WTC11 (cell line): ENCODE measurements at regions not wholly inside any gene's neighbourhood (a gene's known extent, or its start where the extent isn't known, plus 50 kb on each side); places are given as distances from the start of the nearest gene placed in this dataset.

Experiments
- ATAC-seq: fragments of 200-7000 bp; cut with Tn5 transposase; 2 replicates; pipeline ENCODE4 v1.10.0; 2021; ENCODE audit warnings: mild to moderate bottlenecking, moderate library complexity
- CTCF ChIA-PET: fragments of 300-600 bp; sonication (Branson Sonifier 250); formaldehyde crosslinking; loops from one replicate; lab custom pipeline; 2021; ENCODE audit warnings: antibody characterized with exemption; lab: Charles Lee
- POLR2A ChIA-PET: fragments of 350-600 bp; sonication (Branson Sonifier 250); formaldehyde crosslinking; loops from one replicate; lab custom pipeline; 2021; ENCODE audit warnings: antibody characterized with exemption; lab: Charles Lee
- DNase-seq: peaks from one replicate; pipeline ENCODE4 v3.0.0; 2021; ENCODE audit warnings: low spot score
- H3K27ac Mint-ChIP-seq: 2 replicates; pipeline ENCODE4 v1.8.0; 2021; ENCODE audit warnings: mixed read lengths
- H3K27me3 Mint-ChIP-seq: 2 replicates; pipeline ENCODE4 v1.8.0; 2021; ENCODE audit warnings: low read depth, mild to moderate bottlenecking, moderate library complexity, mixed read lengths
- H3K36me3 Mint-ChIP-seq: 2 replicates; pipeline ENCODE4 v1.8.0; 2021; ENCODE audit warnings: mixed read lengths
- H3K4me1 Mint-ChIP-seq: 2 replicates; pipeline ENCODE4 v1.8.0; 2022; ENCODE audit warnings: mixed read lengths
- H3K4me3 Mint-ChIP-seq: 2 replicates; pipeline ENCODE4 v1.8.0; 2021; ENCODE audit warnings: mild to moderate bottlenecking, moderate library complexity, mixed read lengths
- H3K9me3 Mint-ChIP-seq: 2 replicates; pipeline ENCODE4 v1.8.0; 2021; ENCODE audit warnings: mixed read lengths
- ESRRA ChIP-seq: sonication (generic); formaldehyde crosslinking; IDR thresholded peaks from 2 replicates; pipeline ENCODE4 v1.8.1; 2022; ENCODE audit warnings: mild to moderate bottlenecking, missing genetic modification reagents, borderline replicate concordance
- FOXP1 ChIP-seq: sonication (generic); formaldehyde crosslinking; IDR thresholded peaks from 2 replicates; pipeline ENCODE4 v1.8.0; 2022; ENCODE audit warnings: missing genetic modification reagents, mild to moderate bottlenecking, moderate library complexity, borderline replicate concordance
- GABPB1 ChIP-seq: sonication (generic); formaldehyde crosslinking; IDR thresholded peaks from 2 replicates; pipeline ENCODE4 v1.8.1; 2023; ENCODE audit warnings: mild to moderate bottlenecking, missing genetic modification reagents
- GRHL2 ChIP-seq: fragments of 250-450 bp; sonication (Bioruptor Pico); IDR thresholded peaks from 2 replicates; pipeline ENCODE4 v1.8.0; 2022; ENCODE audit warnings: mild to moderate bottlenecking, moderate library complexity; ENCODE audit not compliant: insufficient replicate concordance, severe bottlenecking
- GTF2I ChIP-seq: fragments of 250-450 bp; sonication (Bioruptor Pico); conservative IDR thresholded peaks from 2 replicates; pipeline ENCODE4 v1.4.0; 2021; ENCODE audit warnings: mild to moderate bottlenecking
- HMGA2 ChIP-seq: fragments of 250-450 bp; sonication (Bioruptor Pico); IDR thresholded peaks from 2 replicates; pipeline ENCODE4 v1.4.0; 2021; ENCODE audit warnings: mild to moderate bottlenecking, moderate library complexity
- JAZF1 ChIP-seq: fragments of 250-450 bp; sonication (Bioruptor Pico); IDR thresholded peaks from 2 replicates; pipeline ENCODE4 v1.9.0; 2021; ENCODE audit warnings: moderate library complexity, mild to moderate bottlenecking, inconsistent platforms
- JUN ChIP-seq: sonication (generic); formaldehyde crosslinking; IDR thresholded peaks from 2 replicates; pipeline ENCODE4 v1.8.0; 2023; ENCODE audit warnings: mild to moderate bottlenecking, missing genetic modification reagents
- MYBL2 ChIP-seq: sonication (generic); formaldehyde crosslinking; IDR thresholded peaks from 2 replicates; pipeline ENCODE4 v1.8.1; 2023; ENCODE audit warnings: mild to moderate bottlenecking, moderate library complexity, missing genetic modification reagents
- NFYB ChIP-seq: sonication (generic); formaldehyde crosslinking; conservative IDR thresholded peaks from 2 replicates; pipeline ENCODE4 v1.8.0; 2022; ENCODE audit warnings: low read depth, missing genetic modification reagents
- NR1H2 ChIP-seq: sonication (generic); formaldehyde crosslinking; IDR thresholded peaks from 2 replicates; pipeline ENCODE4 v1.9.0; 2021; ENCODE audit warnings: mild to moderate bottlenecking, moderate library complexity, missing genetic modification reagents
- OVOL2 ChIP-seq: fragments of 250-450 bp; sonication (Bioruptor Pico); IDR thresholded peaks from 2 replicates; pipeline ENCODE4 v1.9.0; 2021; ENCODE audit warnings: mild to moderate bottlenecking, borderline replicate concordance
- SMAD4 ChIP-seq: sonication (generic); formaldehyde crosslinking; IDR thresholded peaks from 2 replicates; pipeline ENCODE4 v1.8.0; 2022; ENCODE audit warnings: mild to moderate bottlenecking, missing genetic modification reagents
- SOX15 ChIP-seq: fragments of 250-450 bp; sonication (Bioruptor Pico); IDR thresholded peaks from 2 replicates; pipeline ENCODE4 v1.9.0; 2021; ENCODE audit warnings: mild to moderate bottlenecking
- TEAD1 ChIP-seq: sonication (generic); formaldehyde crosslinking; IDR thresholded peaks from 2 replicates; pipeline ENCODE4 v1.8.0; 2022; ENCODE audit warnings: mild to moderate bottlenecking, missing genetic modification reagents
- ZBTB21 ChIP-seq: sonication (generic); formaldehyde crosslinking; IDR thresholded peaks from 2 replicates; pipeline ENCODE4 v1.8.1; 2023; ENCODE audit warnings: mild to moderate bottlenecking, missing genetic modification reagents, borderline replicate concordance
- ZNF121 ChIP-seq: sonication (generic); formaldehyde crosslinking; IDR thresholded peaks from 2 replicates; pipeline ENCODE4 v1.8.0; 2023; ENCODE audit warnings: missing genetic modification reagents
- ZNF416 ChIP-seq: fragments of 250-450 bp; sonication (Bioruptor Pico); IDR thresholded peaks from 2 replicates; pipeline ENCODE4 v1.9.0; 2021; ENCODE audit warnings: mild to moderate bottlenecking, inconsistent platforms
- TF ChIP-seq, protein P1 (sequence below): sonication (generic); formaldehyde crosslinking; IDR thresholded peaks from 2 replicates; pipeline ENCODE4 v1.8.0; 2023; ENCODE audit warnings: missing genetic modification reagents, mild to moderate bottlenecking, borderline replicate concordance
- TF ChIP-seq, protein P2 (sequence below): sonication (generic); formaldehyde crosslinking; IDR thresholded peaks from 2 replicates; pipeline ENCODE4 v1.8.1; 2023; ENCODE audit warnings: mild to moderate bottlenecking, moderate library complexity, missing genetic modification reagents
- TF ChIP-seq, protein P3 (sequence below): fragments of 200-600 bp; IDR thresholded peaks from 2 replicates; pipeline ENCODE4 v1.8.0; 2022; ENCODE audit warnings: antibody characterized with exemption
- TF ChIP-seq, protein P4 (sequence below): sonication (generic); formaldehyde crosslinking; IDR thresholded peaks from 2 replicates; pipeline ENCODE4 v1.8.0; 2022; ENCODE audit warnings: mild to moderate bottlenecking, missing genetic modification reagents
- TF ChIP-seq, protein P5 (sequence below): fragments of 250-450 bp; sonication (Bioruptor Pico); IDR thresholded peaks from 2 replicates; pipeline ENCODE4 v1.9.0; 2021; ENCODE audit warnings: moderate library complexity, mild to moderate bottlenecking, inconsistent platforms, borderline replicate concordance
- TF ChIP-seq, protein P6 (sequence below): sonication (generic); formaldehyde crosslinking; IDR thresholded peaks from 2 replicates; pipeline ENCODE4 v1.8.1; 2022; ENCODE audit warnings: low read depth, mild to moderate bottlenecking, moderate library complexity, missing genetic modification reagents, borderline replicate concordance

DNA sequence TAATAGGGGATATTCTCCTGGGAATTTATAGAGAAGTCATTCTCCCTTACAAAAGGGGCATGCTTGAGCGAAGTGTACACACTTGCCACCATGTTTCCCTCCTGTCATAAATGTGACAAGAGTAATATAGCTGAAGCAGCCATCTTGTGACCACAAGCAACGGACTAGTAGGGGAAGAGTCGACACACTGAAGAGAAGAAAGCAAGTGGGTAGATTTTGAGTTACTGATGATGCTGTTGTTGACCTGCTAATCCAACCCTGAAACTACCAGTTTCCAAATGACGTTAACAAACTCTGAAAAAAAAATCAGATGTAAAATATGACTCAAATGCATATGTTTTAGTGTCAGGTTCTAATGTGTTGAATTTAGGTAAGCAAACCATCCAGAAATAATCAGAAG, 350.4 kb downstream of the CDH10 start:
- CTCF ChIA-PET = no interaction called here
- POLR2A ChIA-PET = no interaction called here

DNA sequence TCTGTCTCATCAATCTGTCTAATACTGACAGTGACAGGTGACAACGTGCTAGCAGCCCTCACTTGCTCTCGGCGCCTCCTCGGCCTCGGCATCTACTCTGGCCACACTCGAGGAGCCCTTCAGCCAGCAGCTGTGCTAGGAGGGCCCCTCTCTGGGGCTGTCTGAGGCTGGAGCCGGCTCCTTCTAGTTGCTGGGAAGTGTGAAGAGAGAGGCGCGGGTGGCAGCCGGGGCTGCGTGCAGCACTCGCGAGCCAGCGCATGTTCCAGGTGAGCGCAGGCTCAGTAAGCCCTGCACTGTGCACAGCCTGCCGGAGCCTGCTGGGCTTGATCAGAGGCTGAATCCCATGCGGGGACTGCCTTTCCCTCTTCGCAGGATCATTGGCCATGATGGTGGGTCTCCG, 330.7 kb downstream of the CDH10 start:
- no peak overlapping the region for H3K27ac Mint-ChIP-seq
- H3K27me3 Mint-ChIP-seq = no peaks in the 10 kb centered on the region; the same call in none of the 2 replicates
- ATAC-seq (no peak), DNase-seq (no peak)
- no peak overlapping the region for H3K4me3 Mint-ChIP-seq
- CTCF ChIA-PET = no interaction called here
- H3K36me3 Mint-ChIP-seq = peaks cover 49% of the 10 kb centered on the region
- peaks cover 69% of the 10 kb centered on the region for H3K9me3 Mint-ChIP-seq
- TF ChIP-seq JUN (CRISPR knock-in tag) = no peak
- no peak for TF ChIP-seq ZBTB21 (CRISPR knock-in tag)
- TF ChIP-seq ZNF416 (CRISPR knock-in tag) = no peak
- no peak for TF ChIP-seq OVOL2
- no peak for TF ChIP-seq ESRRA (CRISPR knock-in tag)
- TF ChIP-seq, protein P1, sequence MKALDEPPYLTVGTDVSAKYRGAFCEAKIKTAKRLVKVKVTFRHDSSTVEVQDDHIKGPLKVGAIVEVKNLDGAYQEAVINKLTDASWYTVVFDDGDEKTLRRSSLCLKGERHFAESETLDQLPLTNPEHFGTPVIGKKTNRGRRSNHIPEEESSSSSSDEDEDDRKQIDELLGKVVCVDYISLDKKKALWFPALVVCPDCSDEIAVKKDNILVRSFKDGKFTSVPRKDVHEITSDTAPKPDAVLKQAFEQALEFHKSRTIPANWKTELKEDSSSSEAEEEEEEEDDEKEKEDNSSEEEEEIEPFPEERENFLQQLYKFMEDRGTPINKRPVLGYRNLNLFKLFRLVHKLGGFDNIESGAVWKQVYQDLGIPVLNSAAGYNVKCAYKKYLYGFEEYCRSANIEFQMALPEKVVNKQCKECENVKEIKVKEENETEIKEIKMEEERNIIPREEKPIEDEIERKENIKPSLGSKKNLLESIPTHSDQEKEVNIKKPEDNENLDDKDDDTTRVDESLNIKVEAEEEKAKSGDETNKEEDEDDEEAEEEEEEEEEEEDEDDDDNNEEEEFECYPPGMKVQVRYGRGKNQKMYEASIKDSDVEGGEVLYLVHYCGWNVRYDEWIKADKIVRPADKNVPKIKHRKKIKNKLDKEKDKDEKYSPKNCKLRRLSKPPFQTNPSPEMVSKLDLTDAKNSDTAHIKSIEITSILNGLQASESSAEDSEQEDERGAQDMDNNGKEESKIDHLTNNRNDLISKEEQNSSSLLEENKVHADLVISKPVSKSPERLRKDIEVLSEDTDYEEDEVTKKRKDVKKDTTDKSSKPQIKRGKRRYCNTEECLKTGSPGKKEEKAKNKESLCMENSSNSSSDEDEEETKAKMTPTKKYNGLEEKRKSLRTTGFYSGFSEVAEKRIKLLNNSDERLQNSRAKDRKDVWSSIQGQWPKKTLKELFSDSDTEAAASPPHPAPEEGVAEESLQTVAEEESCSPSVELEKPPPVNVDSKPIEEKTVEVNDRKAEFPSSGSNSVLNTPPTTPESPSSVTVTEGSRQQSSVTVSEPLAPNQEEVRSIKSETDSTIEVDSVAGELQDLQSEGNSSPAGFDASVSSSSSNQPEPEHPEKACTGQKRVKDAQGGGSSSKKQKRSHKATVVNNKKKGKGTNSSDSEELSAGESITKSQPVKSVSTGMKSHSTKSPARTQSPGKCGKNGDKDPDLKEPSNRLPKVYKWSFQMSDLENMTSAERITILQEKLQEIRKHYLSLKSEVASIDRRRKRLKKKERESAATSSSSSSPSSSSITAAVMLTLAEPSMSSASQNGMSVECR (CRISPR knock-in tag) = no peak
- no peak for TF ChIP-seq ZNF121 (CRISPR knock-in tag)
- TF ChIP-seq, protein P2, sequence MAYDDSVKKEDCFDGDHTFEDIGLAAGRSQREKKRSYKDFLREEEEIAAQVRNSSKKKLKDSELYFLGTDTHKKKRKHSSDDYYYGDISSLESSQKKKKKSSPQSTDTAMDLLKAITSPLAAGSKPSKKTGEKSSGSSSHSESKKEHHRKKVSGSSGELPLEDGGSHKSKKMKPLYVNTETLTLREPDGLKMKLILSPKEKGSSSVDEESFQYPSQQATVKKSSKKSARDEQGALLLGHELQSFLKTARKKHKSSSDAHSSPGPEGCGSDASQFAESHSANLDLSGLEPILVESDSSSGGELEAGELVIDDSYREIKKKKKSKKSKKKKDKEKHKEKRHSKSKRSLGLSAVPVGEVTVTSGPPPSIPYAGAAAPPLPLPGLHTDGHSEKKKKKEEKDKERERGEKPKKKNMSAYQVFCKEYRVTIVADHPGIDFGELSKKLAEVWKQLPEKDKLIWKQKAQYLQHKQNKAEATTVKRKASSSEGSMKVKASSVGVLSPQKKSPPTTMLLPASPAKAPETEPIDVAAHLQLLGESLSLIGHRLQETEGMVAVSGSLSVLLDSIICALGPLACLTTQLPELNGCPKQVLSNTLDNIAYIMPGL (CRISPR knock-in tag) = no peak
- TF ChIP-seq, protein P3, sequence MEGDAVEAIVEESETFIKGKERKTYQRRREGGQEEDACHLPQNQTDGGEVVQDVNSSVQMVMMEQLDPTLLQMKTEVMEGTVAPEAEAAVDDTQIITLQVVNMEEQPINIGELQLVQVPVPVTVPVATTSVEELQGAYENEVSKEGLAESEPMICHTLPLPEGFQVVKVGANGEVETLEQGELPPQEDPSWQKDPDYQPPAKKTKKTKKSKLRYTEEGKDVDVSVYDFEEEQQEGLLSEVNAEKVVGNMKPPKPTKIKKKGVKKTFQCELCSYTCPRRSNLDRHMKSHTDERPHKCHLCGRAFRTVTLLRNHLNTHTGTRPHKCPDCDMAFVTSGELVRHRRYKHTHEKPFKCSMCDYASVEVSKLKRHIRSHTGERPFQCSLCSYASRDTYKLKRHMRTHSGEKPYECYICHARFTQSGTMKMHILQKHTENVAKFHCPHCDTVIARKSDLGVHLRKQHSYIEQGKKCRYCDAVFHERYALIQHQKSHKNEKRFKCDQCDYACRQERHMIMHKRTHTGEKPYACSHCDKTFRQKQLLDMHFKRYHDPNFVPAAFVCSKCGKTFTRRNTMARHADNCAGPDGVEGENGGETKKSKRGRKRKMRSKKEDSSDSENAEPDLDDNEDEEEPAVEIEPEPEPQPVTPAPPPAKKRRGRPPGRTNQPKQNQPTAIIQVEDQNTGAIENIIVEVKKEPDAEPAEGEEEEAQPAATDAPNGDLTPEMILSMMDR = no peak
- no peak for TF ChIP-seq NFYB (CRISPR knock-in tag)
- TF ChIP-seq JAZF1 (CRISPR knock-in tag) = no peak
- no peak for TF ChIP-seq GABPB1 (CRISPR knock-in tag)
- TF ChIP-seq, protein P4, sequence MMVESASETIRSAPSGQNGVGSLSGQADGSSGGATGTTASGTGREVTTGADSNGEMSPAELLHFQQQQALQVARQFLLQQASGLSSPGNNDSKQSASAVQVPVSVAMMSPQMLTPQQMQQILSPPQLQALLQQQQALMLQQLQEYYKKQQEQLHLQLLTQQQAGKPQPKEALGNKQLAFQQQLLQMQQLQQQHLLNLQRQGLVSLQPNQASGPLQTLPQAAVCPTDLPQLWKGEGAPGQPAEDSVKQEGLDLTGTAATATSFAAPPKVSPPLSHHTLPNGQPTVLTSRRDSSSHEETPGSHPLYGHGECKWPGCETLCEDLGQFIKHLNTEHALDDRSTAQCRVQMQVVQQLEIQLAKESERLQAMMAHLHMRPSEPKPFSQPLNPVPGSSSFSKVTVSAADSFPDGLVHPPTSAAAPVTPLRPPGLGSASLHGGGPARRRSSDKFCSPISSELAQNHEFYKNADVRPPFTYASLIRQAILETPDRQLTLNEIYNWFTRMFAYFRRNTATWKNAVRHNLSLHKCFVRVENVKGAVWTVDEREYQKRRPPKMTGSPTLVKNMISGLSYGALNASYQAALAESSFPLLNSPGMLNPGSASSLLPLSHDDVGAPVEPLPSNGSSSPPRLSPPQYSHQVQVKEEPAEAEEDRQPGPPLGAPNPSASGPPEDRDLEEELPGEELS (CRISPR knock-in tag) = no peak
- no peak for TF ChIP-seq SMAD4 (CRISPR knock-in tag)
- TF ChIP-seq SOX15 = no peak
- TF ChIP-seq, protein P5, sequence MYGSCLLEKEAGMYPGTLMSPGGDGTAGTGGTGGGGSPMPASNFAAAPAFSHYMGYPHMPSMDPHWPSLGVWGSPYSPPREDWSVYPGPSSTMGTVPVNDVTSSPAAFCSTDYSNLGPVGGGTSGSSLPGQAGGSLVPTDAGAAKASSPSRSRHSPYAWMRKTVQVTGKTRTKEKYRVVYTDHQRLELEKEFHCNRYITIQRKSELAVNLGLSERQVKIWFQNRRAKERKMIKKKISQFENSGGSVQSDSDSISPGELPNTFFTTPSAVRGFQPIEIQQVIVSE (CRISPR knock-in tag) = no peak
- no peak for TF ChIP-seq TEAD1 (CRISPR knock-in tag)
- TF ChIP-seq MYBL2 (CRISPR knock-in tag) = no peak
- no peak for TF ChIP-seq HMGA2 (CRISPR knock-in tag)
- no peak for TF ChIP-seq NR1H2 (CRISPR knock-in tag)
- TF ChIP-seq, all 79 proteins: peak for 0
- POLR2A ChIA-PET = no interaction called here
- H3K4me1 Mint-ChIP-seq = no peaks in the 10 kb centered on the region

More for the DNA sequence above, 350.4 kb downstream of the CDH10 start:
- Mint-ChIP-seq H3K27ac (no peak overlapping the region), H3K9me3 (peaks cover 30% of the 10 kb centered on the region), H3K4me3 (no peak overlapping the region), H3K4me1 (no peaks in the 10 kb centered on the region), H3K27me3 (no peaks in the 10 kb centered on the region; the same call in 1 of the 2 replicates), H3K36me3 (peaks cover 9% of the 10 kb centered on the region)
- DNase-seq = no peak
- TF ChIP-seq GTF2I (CRISPR knock-in tag) = no peak
- no peak for TF ChIP-seq GRHL2 (CRISPR knock-in tag)
- TF ChIP-seq, protein P5 (CRISPR knock-in tag) = no peak
- no peak for TF ChIP-seq FOXP1 (CRISPR knock-in tag)
- TF ChIP-seq, protein P6, sequence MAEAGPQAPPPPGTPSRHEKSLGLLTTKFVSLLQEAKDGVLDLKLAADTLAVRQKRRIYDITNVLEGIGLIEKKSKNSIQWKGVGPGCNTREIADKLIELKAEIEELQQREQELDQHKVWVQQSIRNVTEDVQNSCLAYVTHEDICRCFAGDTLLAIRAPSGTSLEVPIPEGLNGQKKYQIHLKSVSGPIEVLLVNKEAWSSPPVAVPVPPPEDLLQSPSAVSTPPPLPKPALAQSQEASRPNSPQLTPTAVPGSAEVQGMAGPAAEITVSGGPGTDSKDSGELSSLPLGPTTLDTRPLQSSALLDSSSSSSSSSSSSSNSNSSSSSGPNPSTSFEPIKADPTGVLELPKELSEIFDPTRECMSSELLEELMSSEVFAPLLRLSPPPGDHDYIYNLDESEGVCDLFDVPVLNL (CRISPR knock-in tag) = no peak
- no peak for ATAC-seq
